Stimulated activated CD4-positive, alpha-beta T cell treated with anti-CD3 and anti-CD28 coated beads, Interleukin-2, amount 100 ng/mL, for 4 hours (primary cell): ENCODE measurements at regions not wholly inside any gene's neighbourhood (a gene's known extent, or its start where the extent isn't known, plus 50 kb on each side); places are given as distances from the start of the nearest gene placed in this dataset.
"Not testable (repeated sequence)": the region's sequence is repeated elsewhere in the genome, so short reads cannot be mapped to it uniquely, and the experiment has no call there.

ENCODE experiments used
- DNase-seq: peaks from one replicate; pipeline ENCODE4 v3.0.0-alpha.2; 2020; ENCODE audit warnings: low read depth

DNA sequence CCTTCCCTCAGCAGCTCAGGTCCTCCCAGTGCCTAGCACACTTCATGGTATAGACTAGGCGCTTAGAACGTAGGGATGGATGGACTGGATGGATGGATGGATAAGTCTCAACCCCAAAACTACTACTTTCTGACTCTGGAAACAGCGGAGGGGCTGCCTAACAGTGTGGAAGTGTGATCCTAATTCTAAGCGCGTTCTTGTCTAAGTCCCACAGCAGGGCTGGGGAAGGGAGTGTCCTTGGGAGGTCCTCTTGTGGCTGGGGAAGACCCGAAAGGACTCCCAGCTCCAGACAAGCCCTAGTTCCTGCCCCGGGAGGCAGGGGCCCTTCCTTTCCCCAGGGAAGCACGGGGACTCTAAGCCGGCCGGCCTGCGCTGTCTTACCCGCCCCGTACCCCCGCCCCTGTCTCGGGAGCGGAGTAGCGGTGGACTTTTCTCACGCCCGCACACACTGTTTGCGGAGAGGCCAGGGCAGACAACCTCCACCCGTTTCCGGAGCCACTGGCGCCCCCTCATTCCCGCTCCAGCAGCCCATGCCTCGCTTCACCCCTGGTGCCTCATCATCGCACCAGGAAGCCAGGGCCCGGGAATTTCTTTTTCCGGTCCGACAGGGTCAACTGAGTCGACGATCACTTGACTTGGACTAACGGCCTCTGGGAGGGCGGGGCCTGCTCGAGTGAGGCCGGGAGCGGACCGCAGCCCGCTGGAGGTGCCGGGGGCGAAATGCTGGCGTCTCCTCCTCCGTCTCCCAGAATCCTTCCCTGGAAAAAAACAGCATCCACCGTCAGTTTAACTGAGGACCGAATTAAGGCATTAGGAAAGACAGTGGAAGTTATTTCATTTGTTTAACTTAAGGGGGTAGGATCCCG is 133.3 kb downstream of the TBC1D2B start:
- no peak for DNase-seq

DNA sequence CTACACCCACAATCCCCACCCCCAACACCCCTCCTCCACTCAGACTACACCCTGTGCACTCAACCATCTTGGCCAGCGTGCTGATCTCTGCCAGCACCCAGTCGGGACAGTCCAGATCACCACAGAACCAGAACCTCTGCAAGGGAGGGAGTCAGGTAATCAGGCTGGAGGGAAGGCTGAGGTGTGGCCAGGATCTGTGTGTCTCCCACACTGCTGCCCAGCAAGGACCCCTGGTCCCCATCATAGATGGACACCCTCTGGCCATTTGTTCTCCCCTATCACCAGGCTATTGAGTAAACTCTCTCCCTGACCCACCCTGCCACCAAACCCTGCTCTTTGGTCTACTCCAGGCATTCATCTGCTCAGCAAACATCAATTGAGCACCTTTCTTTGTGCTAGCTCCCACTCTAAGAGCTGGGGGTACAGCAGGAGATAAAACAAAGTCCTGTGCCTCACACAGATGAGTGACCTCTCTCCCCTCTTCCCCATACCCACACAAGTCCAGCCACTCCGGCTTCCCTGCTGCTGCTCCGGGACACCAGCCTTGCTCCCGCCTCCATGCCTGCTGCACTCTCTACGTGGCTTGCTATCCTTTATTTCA is 134.8 kb downstream of the TBC1D2B start:
- no peak for DNase-seq

DNA sequence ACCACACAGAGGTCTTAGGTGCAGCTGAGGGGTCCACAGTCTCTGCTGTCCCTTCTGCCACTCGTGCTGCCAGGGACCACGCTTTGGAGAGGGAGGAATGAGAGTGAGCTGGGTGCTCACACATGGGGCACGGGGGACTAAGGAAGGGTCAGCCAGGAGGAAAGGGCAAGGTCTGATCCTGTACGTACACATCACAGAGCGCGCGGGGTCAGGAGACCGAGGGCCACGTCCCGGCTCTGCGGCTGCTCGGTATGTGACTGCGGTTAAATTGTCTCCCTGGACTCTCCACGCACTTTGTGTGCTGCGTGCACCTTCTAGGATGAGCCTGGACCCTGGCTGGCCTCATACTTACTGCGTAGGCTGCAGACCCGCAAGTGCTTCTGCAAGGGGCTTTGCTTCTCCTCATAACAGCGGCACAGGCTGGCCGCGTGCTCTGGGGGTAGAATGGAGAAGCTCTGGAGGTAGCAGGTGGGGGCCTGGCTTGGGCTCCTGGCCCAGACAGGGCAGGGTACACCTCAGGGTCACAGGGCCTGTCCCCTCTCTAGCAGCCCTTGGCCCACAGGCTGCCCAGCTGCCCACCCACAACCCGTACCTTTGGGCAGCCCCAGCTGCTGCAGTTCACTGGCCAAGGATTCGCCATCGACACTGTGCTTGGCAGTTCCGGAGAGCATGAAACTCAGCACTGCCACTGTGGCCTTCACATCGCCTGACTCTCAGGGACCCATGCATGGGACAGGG is 136.3 kb downstream of the TBC1D2B start:
- DNase-seq: not testable (repeated sequence)

DNA sequence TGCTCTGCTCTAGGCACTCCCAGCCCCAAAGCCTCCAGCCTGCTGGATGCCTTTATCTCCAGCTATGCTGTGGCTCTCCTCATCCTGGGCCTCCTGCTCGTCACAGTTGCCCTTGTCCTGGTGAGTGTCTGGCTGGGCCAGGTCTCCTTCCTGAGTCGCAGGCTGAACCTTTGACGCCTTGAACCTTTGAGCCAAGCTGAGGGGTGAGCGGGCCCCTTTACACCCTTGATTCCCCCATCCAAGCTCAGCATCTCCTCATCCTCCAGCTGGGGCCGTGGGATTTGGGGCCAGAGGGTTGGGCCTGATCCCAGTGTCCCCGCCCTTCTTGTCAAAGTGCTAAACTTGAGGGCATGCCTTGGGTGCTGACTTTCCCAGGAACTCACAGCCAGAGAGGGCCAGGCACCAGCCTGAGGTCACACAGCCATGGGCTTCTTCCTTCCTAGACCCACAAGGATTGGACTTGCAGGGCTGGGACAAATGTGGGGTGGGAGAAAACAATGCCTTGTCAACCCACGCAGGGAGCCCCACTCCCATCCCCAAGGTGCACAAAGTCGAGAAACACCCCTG is 137.0 kb downstream of the TBC1D2B start:
- no peak for DNase-seq

DNA sequence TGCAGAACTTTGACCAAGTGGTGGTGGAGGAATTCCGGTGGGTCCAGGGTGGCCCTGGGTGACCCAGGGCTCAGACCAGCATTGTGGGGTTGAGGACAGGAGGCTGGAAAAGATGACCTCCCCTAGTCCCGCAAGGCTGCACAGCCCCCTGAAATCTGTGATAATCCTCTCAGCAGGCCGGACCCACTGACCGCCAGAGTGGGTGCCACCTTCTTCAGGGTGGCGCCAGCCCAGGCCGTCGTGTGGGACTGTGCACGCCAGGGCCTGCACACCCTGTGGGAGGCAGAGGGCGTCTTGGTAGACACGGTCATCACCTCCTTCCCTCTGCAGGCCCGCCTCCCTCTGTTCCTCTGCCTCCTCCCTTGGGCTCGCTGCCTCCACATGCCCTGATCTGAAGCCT is 137.7 kb downstream of the TBC1D2B start:
- DNase-seq: no peak

DNA sequence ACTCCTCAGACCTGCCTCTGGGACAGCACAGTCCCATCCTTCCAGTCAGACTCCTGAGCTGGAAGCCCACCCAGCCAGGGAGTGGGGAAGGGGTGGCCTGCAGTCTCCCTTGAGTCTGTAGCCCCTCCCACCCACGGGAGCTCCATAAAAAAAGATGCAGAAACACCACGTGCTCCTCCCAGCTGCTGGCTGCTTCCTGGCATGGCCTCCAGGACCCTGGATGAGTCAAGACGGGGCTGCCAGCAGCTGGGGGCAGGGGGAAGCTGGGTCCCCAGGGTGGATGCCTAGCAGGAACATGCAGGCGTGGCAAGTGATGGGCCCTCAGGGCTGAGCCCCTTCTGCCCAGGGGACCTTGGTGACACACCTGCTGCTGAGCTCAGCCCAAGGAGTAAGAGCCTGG is 138.5 kb downstream of the TBC1D2B start:
- not testable (repeated sequence) for DNase-seq

DNA sequence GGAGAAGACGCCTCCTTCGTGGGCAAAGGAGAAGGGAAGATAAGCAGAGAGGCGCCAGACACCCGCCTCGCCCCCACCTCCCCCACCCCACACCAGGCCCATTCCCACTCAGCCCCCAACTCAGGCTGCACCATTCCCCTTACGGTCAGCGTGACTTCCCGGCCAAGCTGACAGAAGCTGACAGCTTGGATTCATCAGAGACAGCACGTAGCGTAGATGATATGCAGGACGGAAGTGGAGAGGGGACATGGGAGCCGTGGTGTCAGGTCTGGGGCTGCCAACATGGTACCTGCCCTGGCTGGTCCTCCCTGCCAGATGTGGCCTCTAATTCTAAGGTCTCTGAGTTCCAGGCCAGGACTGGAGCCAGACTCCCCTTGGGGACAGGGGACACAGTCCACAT is 139.0 kb downstream of the TBC1D2B start:
- not testable (repeated sequence) for DNase-seq

DNA sequence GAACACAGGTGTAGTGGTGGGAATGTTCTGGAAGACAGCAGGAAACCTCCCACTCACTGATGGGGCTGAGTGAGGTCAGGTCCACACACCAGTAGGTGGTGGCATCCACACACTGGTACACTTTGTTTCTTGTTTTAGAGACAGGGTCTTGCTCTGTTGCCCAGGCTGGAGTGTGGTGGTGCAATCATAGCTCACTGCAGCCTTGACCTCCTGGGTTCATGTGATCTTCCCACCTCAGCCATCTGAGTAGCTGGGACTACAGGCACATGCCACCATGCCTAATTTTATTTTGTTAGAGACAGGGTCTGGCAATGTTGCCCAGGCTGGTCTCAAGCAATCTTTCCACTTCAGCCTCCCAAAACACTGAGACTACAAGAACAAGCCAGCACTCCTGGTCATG is 140.9 kb downstream of the TBC1D2B start:
- not testable (repeated sequence) for DNase-seq

DNA sequence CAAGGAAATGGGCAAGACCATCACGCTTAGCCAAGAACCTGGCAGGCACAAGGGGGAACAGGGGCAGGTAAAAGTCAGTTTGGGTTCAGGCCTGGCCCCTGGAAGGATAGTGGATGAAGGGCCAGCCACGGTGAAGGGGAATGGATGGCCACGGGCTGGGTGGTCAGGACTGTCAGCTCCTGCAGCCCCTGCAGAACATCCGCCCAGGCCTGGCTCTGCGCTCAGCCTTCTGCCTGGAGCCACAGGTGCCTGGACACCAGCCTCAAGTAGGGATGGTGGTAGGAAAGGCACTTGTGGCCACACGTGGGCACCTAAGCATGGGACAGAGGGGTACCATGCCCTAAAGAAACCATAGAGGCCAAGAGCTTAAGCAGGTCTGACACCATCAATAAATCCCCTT is 143.0 kb downstream of the TBC1D2B start:
- not testable (repeated sequence) for DNase-seq

DNA sequence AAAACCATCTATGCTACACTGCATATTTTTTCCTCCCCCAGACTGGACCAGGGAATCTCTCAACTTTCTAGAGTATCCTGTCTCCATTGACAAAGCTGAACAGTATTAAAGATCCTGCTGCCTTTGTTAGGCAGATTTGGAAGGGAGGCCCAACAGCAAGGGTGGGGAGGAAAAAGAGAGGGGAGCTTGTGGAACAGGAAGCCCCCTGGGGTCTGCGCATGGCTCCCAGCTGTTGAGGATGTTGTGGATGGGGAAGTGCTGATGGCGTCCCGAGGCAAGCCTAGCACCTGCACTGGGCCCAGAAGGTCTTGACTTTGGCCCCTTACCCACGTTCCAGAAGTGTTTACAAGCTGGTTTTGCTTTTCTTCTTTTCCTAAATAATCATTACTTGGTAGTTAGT is 146.6 kb downstream of the TBC1D2B start:
- DNase-seq: not testable (repeated sequence)

DNA sequence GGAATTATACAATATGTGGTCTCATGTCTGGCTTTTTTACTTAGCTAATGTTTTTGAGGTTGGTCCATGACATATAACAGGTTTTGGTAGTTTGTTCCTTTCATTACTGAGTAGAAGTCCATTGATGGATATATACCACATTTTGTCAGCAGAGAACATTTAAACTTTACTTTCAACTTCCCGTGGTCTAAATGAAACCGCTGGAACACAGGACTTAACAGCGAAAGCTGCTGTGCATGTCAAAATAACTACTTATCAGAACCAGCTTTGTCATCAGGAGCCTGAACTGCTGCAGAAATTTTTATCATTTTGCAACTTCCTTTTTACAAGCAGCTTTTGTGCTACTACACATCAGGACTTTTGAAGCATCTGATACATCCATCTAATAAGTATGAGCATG is 147.0 kb downstream of the TBC1D2B start:
- not testable (repeated sequence) for DNase-seq

DNA sequence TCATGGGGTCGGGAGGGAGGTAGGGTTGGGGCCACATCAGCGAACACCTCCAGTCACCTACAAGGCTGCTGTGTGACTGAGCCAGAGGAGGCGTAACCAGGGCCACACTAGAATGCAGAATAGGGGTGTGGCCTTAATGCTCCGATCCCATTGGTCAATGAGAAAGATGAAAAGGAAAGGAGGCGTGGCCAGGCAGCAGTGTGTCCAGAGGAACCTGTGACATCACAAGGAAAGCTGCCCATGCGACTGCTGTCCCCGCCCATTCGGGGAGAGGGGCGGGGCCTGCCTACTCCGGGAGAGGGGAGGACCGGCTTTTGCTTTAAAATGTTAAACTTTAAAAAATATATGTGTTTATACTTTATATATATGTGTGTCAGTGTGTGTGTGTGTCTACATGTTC is 150.7 kb downstream of the TBC1D2B start:
- DNase-seq: not testable (repeated sequence)

DNA sequence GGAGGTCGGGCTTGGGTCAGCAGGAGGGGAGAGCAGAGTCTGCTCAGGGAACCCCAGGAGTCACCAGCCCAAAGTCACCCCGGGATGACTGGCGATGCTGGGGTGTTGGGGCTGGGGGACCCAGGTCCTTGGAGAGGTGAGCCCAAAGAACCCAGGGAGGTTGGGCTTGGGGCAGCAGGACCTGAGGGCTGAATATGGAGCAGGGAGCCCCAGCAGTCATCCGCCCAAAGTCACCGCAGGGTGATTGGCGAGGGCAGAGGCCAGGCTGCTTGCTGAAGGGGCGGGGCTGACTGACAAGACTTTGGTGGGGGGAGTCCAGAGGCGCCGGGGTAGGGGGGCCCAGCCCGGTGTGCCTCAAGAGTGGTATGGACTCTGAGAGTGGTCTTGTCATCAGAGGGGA is 151.2 kb downstream of the TBC1D2B start:
- DNase-seq: not testable (repeated sequence)

DNA sequence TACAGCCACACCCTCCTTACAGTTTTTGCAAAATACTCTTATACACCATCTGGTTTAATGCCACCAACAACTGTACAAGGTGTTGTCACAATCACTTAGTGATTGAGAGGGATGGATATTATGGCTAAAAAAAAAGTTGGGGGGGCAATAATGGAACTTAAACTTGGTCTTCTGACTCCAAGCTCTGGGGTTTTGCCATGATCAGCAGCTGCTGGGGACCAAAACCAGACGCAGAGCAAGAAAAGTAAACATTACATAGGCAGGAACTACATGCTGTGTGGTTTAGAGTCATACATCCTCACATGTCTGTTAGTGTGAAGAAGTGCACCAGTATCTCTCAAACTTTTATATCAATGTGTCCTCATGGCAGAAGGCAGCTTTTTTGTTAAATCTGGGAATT is 152.4 kb downstream of the TBC1D2B start:
- DNase-seq: not testable (repeated sequence)

DNA sequence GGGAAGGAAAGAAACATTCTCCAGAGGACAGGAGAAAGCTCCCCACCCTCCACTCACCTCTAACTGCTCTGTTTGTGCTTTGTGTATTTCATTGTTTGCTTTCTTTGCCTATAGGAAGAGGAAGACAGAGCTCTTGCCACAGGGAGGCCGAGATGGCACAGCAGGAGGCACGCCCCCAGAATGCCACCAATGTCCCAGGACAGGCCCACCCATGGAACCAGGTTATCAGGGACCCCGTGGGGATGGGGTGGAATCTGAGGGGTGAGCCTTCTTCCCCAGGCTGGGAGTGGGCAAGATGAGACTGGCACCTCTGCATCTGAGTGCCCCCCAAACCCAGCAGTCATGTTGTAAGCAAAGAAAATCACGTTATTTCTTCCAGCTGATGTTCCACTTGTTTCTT is 155.8 kb downstream of the TBC1D2B start:
- DNase-seq: no peak

DNA sequence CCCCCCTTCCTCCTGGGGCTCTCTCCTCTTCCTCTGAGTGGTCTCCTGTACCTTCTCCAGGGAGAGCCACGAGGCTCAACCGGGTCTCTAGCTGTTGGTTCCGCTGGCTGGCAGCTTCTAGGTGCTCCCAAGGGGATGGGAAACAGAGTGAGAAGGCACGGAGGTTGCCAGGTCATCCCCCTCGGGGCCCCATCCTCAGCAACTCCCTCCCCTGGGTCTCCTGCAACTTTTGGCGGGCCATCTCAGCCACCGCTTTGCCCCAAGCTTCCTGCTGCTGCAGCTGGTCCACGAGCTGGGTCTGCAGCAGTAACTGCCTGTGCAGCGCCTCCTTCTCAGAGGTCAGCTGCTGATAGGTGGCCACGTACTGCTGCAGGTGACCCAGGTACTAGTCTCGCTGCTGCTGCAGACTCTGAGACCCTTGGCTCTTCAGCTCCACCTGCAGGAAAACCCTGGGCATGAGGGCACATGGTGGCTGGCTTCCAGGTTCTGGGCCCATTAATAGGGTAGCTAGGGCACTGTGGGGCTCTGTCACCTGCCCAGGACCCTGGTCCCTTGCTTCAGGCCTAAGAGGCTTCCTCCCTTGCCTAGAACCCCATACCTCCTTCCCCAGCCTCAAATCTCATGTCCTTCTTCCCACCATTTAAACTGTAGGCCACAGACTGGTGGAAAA is 160.4 kb downstream of the TBC1D2B start:
- not testable (repeated sequence) for DNase-seq

DNA sequence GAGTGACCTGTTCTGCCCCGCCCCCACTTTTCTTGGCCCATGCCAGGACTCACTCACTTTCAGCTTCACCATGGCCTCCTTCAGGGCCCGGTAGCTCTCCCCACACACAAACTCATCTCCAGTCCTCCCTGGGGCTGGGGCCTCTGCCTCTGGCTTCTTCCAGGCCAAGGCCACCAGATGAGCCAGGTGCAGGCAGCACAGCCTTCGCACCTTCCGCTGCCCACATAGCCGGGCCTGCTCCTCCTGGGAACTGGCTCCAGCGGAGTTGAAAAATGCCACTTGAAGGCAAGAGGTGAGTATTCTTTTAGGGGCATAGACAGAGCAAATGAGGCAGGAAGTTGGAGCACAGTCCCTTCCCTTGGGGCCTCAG is 161.6 kb downstream of the TBC1D2B start:
- DNase-seq: not testable (repeated sequence)

DNA sequence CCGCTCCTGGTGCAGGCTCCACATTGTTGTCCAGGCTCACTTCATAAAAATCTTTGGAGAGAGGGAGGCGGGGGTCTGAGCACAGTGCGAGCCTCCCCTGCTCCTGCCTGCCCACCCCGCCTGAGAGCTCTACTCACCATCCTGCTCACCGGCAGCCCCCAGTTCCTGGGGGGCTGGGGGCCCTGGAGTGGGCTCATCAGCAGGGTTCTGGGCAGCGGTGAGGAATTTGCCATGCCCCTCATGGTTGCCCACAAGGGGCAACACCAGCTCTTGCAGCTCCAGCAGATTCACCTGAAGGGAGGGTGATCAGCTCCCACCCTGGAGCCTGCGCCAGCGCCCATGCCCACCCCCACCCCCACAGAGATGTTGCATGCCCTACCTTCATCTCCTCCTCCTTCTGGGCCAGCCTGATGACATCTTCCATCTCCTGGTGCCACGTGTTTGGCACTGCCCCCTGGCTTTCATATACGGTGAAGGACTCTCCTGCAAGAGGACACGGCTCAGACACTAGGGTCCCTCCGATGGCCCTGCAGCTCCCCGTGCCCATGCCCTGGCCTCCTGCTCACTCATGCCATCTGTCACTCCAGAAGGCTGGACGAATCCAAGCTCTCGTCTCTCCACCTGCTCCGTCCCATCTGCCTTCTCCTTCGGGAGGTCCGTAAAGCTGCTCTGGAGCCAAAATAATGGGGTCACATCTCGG is 162.1 kb downstream of the TBC1D2B start:
- no peak for DNase-seq

DNA sequence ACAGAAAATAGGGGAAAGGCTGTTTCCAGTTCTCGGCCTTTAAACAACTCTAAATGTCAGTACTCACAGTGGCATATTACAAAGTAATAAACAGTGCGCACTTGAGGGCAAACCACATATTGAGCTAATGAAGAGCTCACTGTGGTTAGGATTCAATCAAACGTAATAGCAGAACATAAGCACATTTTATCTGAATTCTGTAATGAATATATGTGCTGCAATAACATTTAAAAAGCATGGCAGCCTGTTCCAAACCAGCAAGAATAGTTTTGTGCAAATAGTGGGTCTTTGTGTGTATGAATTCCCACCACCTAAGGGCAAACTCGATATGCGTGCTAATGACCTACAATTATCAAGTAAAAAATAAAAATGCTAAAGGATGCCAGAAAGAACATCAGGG is 163.0 kb downstream of the TBC1D2B start:
- not testable (repeated sequence) for DNase-seq

DNA sequence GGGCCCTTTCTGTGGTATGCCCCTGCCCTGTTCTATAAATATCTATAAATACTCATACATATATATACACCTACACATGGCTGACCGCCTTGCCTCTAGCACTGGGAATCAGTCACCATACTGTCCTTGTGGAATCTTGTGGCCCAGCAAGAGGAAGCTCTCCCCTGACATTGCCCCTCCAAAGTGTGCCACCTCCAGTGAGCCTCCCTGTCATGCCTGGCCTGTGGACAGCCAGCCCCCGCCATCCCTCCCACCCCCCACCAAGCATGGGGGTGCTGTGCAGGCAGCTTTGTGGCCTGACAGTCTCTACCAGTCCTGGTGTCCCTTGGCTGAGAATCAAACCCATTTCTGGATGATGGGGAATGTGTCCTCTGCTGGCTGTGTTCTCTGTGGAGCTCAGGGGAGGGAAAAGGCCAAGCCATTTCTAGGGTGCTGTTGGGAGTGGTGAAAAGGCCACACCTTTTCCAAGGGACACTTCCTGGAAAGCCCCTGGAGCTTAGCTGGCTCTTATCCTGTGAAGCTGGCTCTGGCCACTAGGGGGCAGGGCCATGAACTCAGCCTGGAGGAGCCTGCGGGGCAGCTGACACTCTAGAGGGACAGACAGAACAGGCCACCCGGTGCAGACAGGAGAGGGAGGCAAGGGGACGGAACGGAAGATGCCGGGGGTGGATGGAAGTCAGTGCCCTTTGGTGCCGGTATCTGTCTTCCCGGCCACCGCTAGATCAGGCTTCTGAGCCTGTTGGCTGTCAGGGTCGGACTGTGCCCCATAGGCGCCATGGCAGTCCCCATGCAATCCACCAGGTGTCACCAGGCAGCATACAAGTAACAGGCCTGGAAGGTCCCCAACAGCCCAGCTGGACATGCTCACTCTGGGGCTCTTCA is 167.2 kb downstream of the TBC1D2B start:
- DNase-seq: peak; percentile 59
